Non-pigmented ciliary epithelial cell (primary cell): ENCODE measurements at regions not wholly inside any gene's neighbourhood (a gene's known extent, or its start where the extent isn't known, plus 50 kb on each side); places are given as distances from the start of the nearest gene placed in this dataset.
"Not testable (repeated sequence)": the region's sequence is repeated elsewhere in the genome, so short reads cannot be mapped to it uniquely, and the experiment has no call there.

ENCODE experiments used
- DNase-seq: peaks from one replicate; pipeline ENCODE4 v3.0.0-alpha.2; 2010; ENCODE audit warnings: low read depth

- no peak for DNase-seq
Observed at GRCh38 chr3:150127011-150127490, 156.4 kb upstream of the PFN2 start.

DNA sequence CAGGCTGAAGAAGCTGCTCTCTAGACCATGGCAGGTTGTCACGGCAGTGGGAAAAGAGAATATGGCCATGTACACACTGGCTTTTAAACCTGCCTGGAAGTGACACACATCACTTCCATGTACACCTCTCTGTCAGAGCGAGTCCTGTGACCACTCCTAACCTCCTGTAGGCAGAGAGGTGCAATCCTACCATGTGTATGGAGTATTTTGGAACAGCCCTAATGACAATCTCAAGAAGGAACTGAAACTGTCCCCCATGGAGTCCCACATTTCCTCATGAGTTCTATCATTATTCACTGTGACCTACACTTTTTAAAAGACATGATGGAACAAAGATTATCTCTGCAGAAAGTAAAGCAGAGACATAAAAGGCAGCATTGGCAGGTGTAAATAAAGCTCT lies 153.4 kb upstream of the PFN2 start:
- DNase-seq = no peak

DNA sequence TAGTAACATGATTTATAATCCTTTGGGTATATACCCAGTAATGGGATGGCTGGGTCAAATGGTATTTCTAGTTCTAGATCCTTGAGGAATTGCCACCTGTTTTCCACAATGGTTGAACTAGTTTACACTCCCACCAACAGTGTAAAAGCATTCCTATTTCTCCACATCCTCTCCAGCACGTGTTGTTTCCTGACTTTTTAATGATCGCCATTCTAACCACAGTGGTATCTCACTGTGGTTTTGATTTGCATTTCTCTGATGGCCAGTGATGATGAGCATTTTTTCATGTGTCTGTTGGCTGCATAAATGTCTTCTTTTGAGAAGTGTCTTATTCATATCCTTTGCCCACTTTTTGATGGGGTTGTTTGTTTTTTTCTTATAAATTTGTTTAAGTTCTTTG lies 152.6 kb upstream of the PFN2 start:
- DNase-seq = not testable (repeated sequence)

DNA sequence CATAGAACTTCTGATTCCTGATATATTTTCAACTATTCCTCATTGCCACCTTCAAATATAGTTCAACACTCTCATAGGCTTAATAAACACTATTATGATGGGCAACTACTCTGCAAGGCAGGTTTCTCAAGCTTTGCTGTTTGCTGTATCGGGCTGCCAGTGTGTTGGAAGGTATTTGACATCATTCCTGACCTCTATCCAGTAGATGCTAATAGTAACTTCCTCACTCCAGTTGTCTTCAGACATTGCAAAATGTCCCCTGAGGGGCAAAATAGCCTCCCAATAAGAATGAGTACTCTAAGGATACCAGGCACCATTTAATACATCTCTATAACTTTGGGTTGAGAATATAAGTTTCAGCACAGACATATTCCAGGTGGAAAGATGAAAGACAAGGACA lies 147.5 kb upstream of the PFN2 start:
- DNase-seq = no peak

- no peak for DNase-seq
Observed at GRCh38 chr3:150117076-150117475, 146.4 kb upstream of the PFN2 start.

GRCh38 chr3:150116196-150116595 lies 145.5 kb upstream of the PFN2 start:
- DNase-seq = no peak

DNA sequence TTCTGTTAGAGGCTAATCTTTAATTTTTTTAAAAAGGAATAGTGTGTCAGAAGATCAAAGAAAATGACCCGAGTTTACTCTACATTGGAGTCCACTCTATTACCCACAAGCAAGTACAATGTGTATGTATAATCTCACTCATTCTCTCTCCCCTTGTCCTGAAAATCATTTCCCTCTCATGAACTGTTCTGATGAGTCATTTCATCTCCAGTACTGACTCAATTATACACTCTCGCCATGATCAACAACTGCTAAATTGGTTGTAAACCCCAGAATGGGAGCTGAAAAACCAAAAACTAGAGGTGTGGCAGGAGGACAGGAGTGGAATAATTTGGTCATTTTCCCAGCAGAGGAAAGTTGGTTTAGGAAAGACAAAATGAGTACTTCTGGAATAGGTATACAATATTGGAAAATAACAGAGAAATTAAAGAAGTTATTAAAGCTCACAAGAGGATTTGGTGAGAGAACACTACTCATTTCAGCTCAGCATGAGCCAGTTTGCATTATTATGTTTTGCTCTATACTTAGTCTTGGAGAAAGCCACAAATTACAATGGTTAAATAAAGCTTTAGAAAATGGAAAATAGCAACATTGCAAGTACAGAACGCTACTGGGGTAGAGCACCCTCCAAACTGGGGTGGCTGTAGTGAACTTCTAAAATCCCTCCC lies 144.3 kb upstream of the PFN2 start:
- DNase-seq = peak; percentile 22

GRCh38 chr3:150114273-150114672 lies 143.6 kb upstream of the PFN2 start:
- DNase-seq = no peak

DNA sequence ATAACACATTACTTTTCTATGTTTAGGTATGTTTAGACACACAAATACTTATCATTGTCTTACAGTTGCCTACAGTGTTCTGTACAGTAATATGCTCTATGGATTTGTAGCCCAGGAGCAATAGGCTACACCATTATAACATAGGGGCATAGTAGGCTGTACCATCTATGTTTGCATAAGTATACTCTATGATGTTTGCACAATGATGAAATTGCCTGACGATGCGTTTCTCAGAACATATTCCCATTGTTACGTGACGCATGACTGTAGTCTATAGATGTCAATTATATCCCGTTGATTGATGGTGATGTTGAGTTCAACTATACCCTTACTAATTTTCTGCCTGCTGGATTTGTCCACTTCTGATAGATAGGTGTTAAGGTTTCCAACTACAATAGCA lies 139.4 kb upstream of the PFN2 start:
- no peak for DNase-seq

- no peak for DNase-seq
Observed at GRCh38 chr3:150107429-150108175, 136.9 kb upstream of the PFN2 start.

- DNase-seq = peak; percentile 44
Observed at GRCh38 chr3:150106740-150107428, 136.2 kb upstream of the PFN2 start.

GRCh38 chr3:150105886-150106612 lies 135.4 kb upstream of the PFN2 start:
- no peak for DNase-seq

GRCh38 chr3:150105025-150105424 lies 134.3 kb upstream of the PFN2 start:
- DNase-seq = no peak

- no peak for DNase-seq
Observed at GRCh38 chr3:150104564-150104963, 133.9 kb upstream of the PFN2 start.

DNA sequence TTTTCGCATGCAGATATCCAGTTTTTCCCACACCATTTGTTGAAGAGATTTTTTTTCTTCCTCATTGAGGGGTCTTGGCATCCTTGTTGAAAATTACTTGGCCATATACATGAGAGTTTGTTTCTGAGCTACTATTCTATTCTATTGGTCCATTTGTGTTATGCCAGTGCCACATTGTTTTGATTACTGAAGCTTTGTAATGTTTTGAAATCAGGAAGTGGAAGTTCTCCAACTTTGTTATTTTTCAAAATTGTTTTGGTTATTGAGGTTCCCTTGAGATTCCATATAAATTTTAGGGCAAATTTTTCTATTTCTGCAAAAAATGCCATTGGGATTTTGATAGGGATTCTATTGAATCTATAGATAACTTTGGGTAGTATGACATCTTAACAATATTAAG lies 130.3 kb upstream of the PFN2 start:
- no peak for DNase-seq

- DNase-seq = no peak
Observed at GRCh38 chr3:150098621-150099020, 127.9 kb upstream of the PFN2 start.

DNA sequence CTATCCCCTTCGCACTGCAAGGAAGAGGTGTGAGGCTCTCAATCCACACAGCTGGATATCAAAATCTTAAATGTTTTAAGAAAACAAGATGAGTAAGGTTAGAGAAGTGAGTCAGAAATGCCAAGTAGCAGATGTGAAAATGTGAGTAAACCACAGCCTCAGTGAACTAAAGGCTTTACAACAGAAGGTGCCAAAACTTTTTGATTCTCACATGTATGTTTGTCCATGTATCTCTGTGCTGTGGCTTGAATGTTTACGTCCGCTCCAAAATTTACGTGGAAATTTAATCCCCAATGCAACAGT lies 126.8 kb upstream of the PFN2 start:
- no peak for DNase-seq

- DNase-seq = no peak
Observed at GRCh38 chr3:150096700-150097587, 126.2 kb upstream of the PFN2 start.

DNA sequence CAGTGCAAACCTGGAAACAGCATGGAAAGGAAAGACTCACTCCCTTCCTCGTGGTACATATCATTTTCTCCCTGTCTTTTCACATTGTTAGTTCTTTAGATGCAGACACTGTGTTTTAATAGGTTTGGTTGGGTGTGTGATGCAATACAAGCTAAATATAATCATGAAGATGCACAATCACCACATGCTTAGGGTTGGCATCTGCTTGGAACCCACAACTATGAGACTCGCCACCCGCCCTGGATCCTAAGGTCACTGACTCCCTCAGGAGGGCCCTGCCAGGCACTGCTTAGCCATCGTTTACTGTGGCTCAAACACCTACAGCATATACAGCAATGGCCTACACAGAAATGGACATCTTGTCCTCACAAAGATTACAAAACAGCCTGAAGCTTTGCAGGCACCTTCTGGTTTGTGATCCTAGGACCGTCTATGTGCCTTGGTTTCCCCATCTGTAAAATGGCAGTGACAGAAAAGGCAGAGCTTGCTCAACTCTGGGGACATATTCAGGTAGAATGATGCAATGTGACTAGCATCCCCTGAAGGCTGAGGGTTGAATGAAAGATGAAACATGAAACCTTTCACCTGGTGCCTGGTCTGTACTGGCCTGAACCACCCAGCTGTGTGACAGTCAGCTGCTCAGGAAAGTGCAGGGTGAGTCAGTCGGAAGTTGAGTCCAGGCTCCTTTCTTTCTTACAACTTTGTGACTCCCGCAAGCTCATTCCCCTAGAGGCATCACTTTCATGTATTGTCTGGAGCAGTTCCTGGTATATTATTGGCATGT lies 123.6 kb upstream of the PFN2 start:
- no peak for DNase-seq

DNA sequence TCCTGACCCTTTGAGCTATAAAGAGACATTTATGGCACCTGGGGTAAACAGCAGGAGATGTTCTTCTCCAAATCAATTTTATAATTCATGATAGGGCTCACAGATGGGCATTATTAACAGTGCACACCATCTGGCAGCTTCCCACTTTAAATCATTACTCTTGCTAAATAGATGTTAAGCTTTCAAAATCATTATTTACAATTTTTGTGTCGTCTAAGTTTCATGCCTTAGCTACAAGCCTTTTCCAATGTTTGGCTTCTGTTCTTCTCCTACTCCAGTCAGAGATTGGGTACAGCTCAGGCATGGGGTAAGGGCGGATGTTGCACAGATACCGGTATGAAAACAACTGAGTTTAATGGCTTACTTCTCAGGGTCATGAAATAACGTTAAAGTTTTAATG lies 120.9 kb upstream of the PFN2 start:
- DNase-seq = no peak

- no peak for DNase-seq
Observed at GRCh38 chr3:150090877-150091276, 120.2 kb upstream of the PFN2 start.
